ENCODE measurements at regions not wholly inside any gene's neighbourhood (a gene's known extent, or its start where the extent isn't known, plus 50 kb on each side); places are given as distances from the start of the nearest gene placed in this dataset.

- Mint-ChIP-seq H3K27ac (no peak overlapping the region), H3K27me3 (no peaks in the 10 kb centered on the region), H3K9me3 (no peaks in the 10 kb centered on the region), H3K4me3 (no peak overlapping the region), H3K36me3 (ENCODE audit: low read depth) (no peaks in the 10 kb centered on the region), H3K4me1 (ENCODE audit: low read depth) (no peaks in the 10 kb centered on the region)
Observed at GRCh38 chr5:81914696-81915095, 57.1 kb upstream of the ATG10 start.

DNA sequence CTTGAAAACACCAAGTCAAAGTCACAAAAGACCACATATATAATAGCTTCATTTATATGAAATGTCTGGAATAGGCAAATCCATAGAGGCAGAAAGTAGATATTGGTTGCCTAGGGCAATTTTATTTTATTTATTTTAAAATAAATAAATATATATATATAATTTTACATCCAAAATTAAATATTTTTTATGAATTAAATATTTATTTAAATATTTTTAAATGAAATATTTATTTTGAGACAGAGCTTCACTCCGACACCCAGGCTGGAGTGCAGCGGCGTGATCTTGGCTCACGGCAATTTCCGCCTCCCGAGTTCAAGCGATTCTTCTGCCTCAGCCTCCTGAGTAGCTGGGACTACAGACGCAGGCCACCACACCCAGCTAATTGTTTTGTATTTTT is 58.9 kb upstream of the ATG10 start:
- Mint-ChIP-seq H3K4me3 (no peak overlapping the region), H3K27ac (no peak overlapping the region), H3K36me3 (ENCODE audit: low read depth) (no peaks in the 10 kb centered on the region), H3K27me3 (no peaks in the 10 kb centered on the region), H3K9me3 (no peaks in the 10 kb centered on the region), H3K4me1 (ENCODE audit: low read depth) (no peaks in the 10 kb centered on the region)

- H3K9me3 Mint-ChIP-seq, result no peaks in the 10 kb centered on the region
- H3K4me3 Mint-ChIP-seq, result no peak overlapping the region
- no peaks in the 10 kb centered on the region for H3K27me3 Mint-ChIP-seq
- H3K4me1 Mint-ChIP-seq (ENCODE audit: low read depth), result no peaks in the 10 kb centered on the region
- no peaks in the 10 kb centered on the region for H3K36me3 Mint-ChIP-seq (ENCODE audit: low read depth)
- no peak overlapping the region for H3K27ac Mint-ChIP-seq
Observed at GRCh38 chr5:81909677-81910076, 62.1 kb upstream of the ATG10 start.

- Mint-ChIP-seq H3K4me3 (no peak overlapping the region), H3K36me3 (ENCODE audit: low read depth) (no peaks in the 10 kb centered on the region), H3K27ac (no peak overlapping the region), H3K4me1 (ENCODE audit: low read depth) (no peaks in the 10 kb centered on the region), H3K9me3 (no peaks in the 10 kb centered on the region), H3K27me3 (no peaks in the 10 kb centered on the region)
Observed at GRCh38 chr5:81908771-81909170, 63.1 kb upstream of the ATG10 start.

- Mint-ChIP-seq H3K4me3 (no peak overlapping the region), H3K36me3 (ENCODE audit: low read depth) (no peaks in the 10 kb centered on the region), H3K27ac (no peak overlapping the region), H3K27me3 (no peaks in the 10 kb centered on the region), H3K4me1 (ENCODE audit: low read depth) (no peaks in the 10 kb centered on the region), H3K9me3 (no peaks in the 10 kb centered on the region)
Observed at GRCh38 chr5:81908044-81908443, 63.8 kb upstream of the ATG10 start.

GRCh38 chr5:81907012-81907635 is 64.7 kb upstream of the ATG10 start:
- Mint-ChIP-seq H3K4me3 (no peak overlapping the region), H3K4me1 (ENCODE audit: low read depth) (no peaks in the 10 kb centered on the region), H3K27ac (no peak overlapping the region), H3K36me3 (ENCODE audit: low read depth) (no peaks in the 10 kb centered on the region), H3K9me3 (no peaks in the 10 kb centered on the region), H3K27me3 (no peaks in the 10 kb centered on the region)

GRCh38 chr5:81906086-81906485 is 65.7 kb upstream of the ATG10 start:
- Mint-ChIP-seq H3K36me3 (ENCODE audit: low read depth) (no peaks in the 10 kb centered on the region), H3K4me1 (ENCODE audit: low read depth) (no peaks in the 10 kb centered on the region), H3K27ac (no peak overlapping the region), H3K27me3 (no peaks in the 10 kb centered on the region), H3K9me3 (peaks cover 8% of the 10 kb centered on the region), H3K4me3 (no peak overlapping the region)

GRCh38 chr5:81904861-81905260 is 67.0 kb upstream of the ATG10 start:
- Mint-ChIP-seq H3K9me3 (peaks cover 18% of the 10 kb centered on the region), H3K36me3 (ENCODE audit: low read depth) (no peaks in the 10 kb centered on the region), H3K27ac (no peak overlapping the region), H3K4me1 (ENCODE audit: low read depth) (no peaks in the 10 kb centered on the region), H3K27me3 (no peaks in the 10 kb centered on the region), H3K4me3 (no peak overlapping the region)

DNA sequence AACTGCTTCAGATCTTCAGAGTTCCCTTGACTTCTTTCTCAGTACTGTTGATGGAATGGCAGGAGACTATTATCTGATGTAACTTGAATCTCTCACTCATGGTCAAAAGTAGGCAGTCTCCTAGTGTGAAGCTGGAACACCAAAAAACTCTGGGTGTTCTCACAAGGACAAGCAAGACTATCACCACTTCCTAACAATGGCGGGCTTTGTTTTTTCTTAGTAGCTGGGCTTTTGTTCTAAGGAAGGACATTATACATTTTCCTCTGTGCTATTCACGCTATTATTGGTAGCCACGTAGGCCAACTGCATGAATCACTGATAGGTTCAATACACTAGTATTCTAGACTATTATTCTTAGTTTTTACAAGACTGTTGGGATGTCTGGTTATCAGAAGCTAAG is 67.7 kb upstream of the ATG10 start:
- no peaks in the 10 kb centered on the region for H3K27me3 Mint-ChIP-seq
- H3K4me3 Mint-ChIP-seq, result no peak overlapping the region
- H3K4me1 Mint-ChIP-seq (ENCODE audit: low read depth), result no peaks in the 10 kb centered on the region
- no peaks in the 10 kb centered on the region for H3K36me3 Mint-ChIP-seq (ENCODE audit: low read depth)
- peaks cover 19% of the 10 kb centered on the region for H3K9me3 Mint-ChIP-seq
- no peak overlapping the region for H3K27ac Mint-ChIP-seq

- no peak overlapping the region for H3K4me3 Mint-ChIP-seq
- H3K4me1 Mint-ChIP-seq (ENCODE audit: low read depth), result no peaks in the 10 kb centered on the region
- H3K27ac Mint-ChIP-seq, result no peak overlapping the region
- no peaks in the 10 kb centered on the region for H3K27me3 Mint-ChIP-seq
- H3K36me3 Mint-ChIP-seq (ENCODE audit: low read depth), result no peaks in the 10 kb centered on the region
- peaks cover 19% of the 10 kb centered on the region for H3K9me3 Mint-ChIP-seq
Observed at GRCh38 chr5:81901586-81901985, 70.2 kb upstream of the ATG10 start.

- no peaks in the 10 kb centered on the region for H3K36me3 Mint-ChIP-seq (ENCODE audit: low read depth)
- peaks cover 19% of the 10 kb centered on the region for H3K9me3 Mint-ChIP-seq
Observed at GRCh38 chr5:81899123-81899522, 72.7 kb upstream of the ATG10 start.

DNA sequence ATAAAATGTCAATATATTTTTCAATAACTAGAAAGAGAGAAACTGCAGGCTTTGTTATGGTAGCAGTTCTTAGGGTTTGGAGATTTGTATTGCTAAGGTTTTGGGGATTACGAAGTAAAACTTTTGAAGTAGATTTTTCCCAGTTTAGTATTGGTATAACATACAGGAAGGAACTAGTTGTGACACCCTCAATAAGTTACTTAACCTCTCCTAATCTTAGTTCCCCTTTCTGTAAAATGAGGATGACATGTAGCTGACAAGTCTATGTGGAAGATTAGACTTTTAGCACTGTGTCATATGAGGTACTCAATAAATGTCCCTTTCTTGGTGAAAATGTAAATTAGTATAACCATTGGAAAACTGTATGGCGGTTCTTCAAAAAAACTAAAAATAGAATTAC is 73.4 kb upstream of the ATG10 start:
- Mint-ChIP-seq H3K4me1 (ENCODE audit: low read depth) (no peaks in the 10 kb centered on the region), H3K36me3 (ENCODE audit: low read depth) (no peaks in the 10 kb centered on the region), H3K9me3 (peaks cover 19% of the 10 kb centered on the region), H3K27ac (no peak overlapping the region), H3K27me3 (no peaks in the 10 kb centered on the region), H3K4me3 (no peak overlapping the region)

More at GRCh38 chr5:81899123-81899522, 72.7 kb upstream of the ATG10 start:
- Mint-ChIP-seq H3K4me3 (no peak overlapping the region), H3K4me1 (ENCODE audit: low read depth) (no peaks in the 10 kb centered on the region), H3K27ac (no peak overlapping the region), H3K27me3 (no peaks in the 10 kb centered on the region)

DNA sequence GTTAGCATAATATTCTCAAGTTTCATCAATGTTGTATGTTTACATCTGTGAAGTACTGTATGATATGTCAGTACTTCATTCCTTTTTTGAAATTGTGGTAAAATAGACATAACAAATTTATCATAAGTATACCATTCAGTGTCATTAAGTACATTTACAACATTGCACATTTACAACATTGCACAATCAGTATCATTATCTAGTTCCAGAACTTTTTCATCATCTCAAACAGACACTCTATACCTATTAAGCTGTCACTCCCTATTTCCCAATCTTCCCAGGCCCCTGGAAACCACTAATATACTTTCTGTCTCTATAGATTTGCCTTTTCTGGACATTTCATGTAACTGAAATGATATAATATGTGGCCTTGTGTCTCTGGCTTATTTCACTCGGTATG is 75.1 kb upstream of the ATG10 start:
- Mint-ChIP-seq H3K36me3 (ENCODE audit: low read depth) (no peaks in the 10 kb centered on the region), H3K4me1 (ENCODE audit: low read depth) (no peaks in the 10 kb centered on the region), H3K27ac (no peak overlapping the region), H3K4me3 (no peak overlapping the region), H3K27me3 (no peaks in the 10 kb centered on the region), H3K9me3 (peaks cover 24% of the 10 kb centered on the region)

DNA sequence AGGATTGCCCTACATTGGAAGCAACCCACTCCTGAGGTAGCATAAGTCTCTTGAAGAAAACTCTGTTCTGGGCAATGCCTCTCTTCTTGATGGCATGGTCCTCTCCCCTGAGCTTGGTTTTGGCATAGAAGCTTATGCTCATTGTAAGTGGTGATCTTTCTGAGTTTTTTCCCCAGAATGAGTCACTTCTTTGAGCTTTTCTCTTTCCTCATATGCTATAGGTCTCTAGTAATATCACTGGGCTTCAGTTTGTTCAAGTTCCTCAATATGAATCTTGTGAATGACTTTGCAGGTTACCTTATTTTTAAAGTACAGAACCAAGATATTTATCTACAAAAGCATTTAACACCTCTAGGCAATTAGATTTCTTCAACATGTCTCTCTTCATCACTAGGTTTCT is 76.5 kb upstream of the ATG10 start:
- H3K9me3 Mint-ChIP-seq, result peaks cover 14% of the 10 kb centered on the region
- H3K4me3 Mint-ChIP-seq, result no peak overlapping the region
- H3K27me3 Mint-ChIP-seq, result no peaks in the 10 kb centered on the region
- no peak overlapping the region for H3K27ac Mint-ChIP-seq
- H3K4me1 Mint-ChIP-seq (ENCODE audit: low read depth), result no peaks in the 10 kb centered on the region
- H3K36me3 Mint-ChIP-seq (ENCODE audit: low read depth), result no peaks in the 10 kb centered on the region

DNA sequence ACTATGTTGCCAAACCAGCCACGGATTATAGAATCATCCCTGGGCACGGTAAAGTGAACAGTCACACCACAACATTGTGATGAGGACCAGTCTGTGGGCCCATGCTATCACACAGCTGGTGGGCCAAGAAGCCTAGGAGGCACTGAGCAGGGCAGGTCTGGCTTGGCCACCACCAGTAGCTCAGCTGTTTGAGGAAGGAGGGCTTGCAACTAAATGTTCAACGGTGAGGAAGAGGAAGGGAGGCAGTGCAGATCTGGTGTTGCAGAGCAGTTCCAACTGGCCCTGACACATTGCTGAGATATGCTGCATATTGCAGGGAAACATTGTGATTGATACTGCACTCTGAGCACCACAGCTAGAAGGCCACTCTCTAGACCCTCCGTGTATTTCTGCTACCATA is 77.9 kb upstream of the ATG10 start:
- Mint-ChIP-seq H3K4me1 (ENCODE audit: low read depth) (no peaks in the 10 kb centered on the region), H3K27ac (no peak overlapping the region), H3K4me3 (no peak overlapping the region), H3K9me3 (peaks cover 13% of the 10 kb centered on the region), H3K36me3 (ENCODE audit: low read depth) (no peaks in the 10 kb centered on the region), H3K27me3 (no peaks in the 10 kb centered on the region)

DNA sequence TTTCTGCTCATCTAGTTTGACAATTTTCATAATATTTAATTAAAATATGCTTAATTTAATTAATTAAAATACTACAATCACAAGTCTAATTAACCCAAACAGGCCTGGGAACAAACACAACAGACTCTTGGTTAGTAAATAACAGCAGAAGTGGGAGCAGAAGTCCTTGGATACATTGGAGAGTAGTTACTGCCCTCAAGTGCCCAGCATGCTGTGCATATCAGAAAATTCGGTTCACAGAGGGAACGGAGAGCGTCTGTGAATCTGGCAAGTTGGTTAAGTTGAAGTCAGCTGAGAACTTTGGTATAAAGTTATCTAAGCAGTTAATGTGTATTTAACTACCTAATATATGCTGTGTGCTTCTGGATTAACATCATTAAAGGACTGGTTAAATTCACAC is 87.0 kb upstream of the ATG10 start:
- Mint-ChIP-seq H3K36me3 (ENCODE audit: low read depth) (no peaks in the 10 kb centered on the region), H3K27ac (no peak overlapping the region), H3K9me3 (peaks cover under 1% of the 10 kb centered on the region), H3K27me3 (no peaks in the 10 kb centered on the region), H3K4me3 (no peak overlapping the region), H3K4me1 (ENCODE audit: low read depth) (no peaks in the 10 kb centered on the region)
